HG03457 (cell line): ENCODE measurements at regions not wholly inside any gene's neighbourhood (a gene's known extent, or its start where the extent isn't known, plus 50 kb on each side); places are given as distances from the start of the nearest gene placed in this dataset.
"Not testable (repeated sequence)": the region's sequence is repeated elsewhere in the genome, so short reads cannot be mapped to it uniquely, and the experiment has no call there.

Source experiments
- ATAC-seq: cut with Tn5 transposase; IDR thresholded peaks from one replicate; pipeline ENCODE4 v1.9.1; 2021; ENCODE audit warnings: moderate number of reproducible peaks; ENCODE audit not compliant: unreplicated experiment

GRCh38 chr2:87657915-87658314 lies 90.0 kb upstream of the PLGLB2 start:
- ATAC-seq = not testable (repeated sequence)

DNA sequence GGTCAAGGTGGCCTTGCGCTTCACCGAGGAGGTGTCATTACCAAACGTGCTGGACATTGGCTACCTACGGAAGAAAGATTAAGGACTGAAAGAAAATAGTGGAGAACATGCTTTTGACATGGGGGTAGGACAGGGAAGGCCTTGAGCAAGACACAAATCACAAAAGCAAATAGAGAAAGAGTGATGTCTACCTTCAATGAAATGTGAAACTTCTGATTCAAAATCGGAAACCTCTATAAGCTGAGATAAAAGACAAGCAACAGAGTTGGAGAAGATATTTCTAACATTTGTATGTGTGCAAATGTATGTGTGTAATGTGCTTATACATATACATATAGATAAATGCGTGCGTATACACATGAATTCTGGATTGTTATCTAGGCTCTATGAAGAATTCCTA lies 89.5 kb upstream of the PLGLB2 start:
- not testable (repeated sequence) for ATAC-seq

DNA sequence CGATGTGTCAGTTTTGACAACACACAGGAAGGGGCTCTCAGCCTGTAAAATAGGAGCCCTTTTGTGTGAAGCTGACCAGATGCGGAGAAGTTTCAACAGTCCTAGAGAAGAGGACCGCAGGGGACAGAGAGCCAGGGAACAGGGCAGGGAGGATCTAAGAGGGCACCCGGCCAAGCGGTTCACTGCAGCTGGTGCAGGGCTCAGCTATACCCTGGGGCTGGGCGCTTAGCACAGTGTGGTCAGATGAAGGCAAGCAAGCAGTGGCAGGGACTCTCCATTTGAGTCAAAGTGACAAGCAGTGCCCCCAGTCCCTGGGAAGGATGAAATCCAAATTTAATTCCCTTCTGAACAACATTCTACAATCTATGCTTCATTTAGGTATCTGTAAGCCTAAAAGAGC lies 88.9 kb upstream of the PLGLB2 start:
- not testable (repeated sequence) for ATAC-seq

GRCh38 chr2:87660164-87660563 lies 87.7 kb upstream of the PLGLB2 start:
- not testable (repeated sequence) for ATAC-seq

GRCh38 chr2:87662316-87663290 lies 85.3 kb upstream of the PLGLB2 start:
- not testable (repeated sequence) for ATAC-seq

GRCh38 chr2:87663347-87663746 lies 84.5 kb upstream of the PLGLB2 start:
- ATAC-seq = not testable (repeated sequence)

GRCh38 chr2:87667027-87667426 lies 80.9 kb upstream of the PLGLB2 start:
- ATAC-seq = not testable (repeated sequence)

DNA sequence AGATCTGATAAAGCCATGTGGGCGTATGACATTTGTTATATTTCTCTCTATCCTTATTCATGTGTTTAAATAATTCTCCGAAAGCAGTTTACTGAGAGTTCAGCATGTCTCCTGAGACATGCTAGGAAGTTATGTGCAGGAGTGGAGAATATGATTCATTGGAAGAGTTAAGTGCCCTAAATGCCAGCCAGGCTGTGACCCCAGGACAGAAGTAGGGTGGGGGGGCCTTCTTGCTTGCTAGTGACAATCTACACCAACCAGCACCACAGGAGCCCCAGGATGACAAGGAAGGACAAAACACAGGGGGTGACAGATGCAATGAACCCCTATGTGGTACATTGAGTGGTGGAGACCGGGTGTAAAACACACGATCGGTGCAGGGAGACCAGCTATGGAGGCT lies 79.5 kb upstream of the PLGLB2 start:
- ATAC-seq = not testable (repeated sequence)

- not testable (repeated sequence) for ATAC-seq
Measured at GRCh38 chr2:87669633-87670231, 78.2 kb upstream of the PLGLB2 start.

GRCh38 chr2:87672404-87672803 lies 75.5 kb upstream of the PLGLB2 start:
- ATAC-seq = not testable (repeated sequence)

DNA sequence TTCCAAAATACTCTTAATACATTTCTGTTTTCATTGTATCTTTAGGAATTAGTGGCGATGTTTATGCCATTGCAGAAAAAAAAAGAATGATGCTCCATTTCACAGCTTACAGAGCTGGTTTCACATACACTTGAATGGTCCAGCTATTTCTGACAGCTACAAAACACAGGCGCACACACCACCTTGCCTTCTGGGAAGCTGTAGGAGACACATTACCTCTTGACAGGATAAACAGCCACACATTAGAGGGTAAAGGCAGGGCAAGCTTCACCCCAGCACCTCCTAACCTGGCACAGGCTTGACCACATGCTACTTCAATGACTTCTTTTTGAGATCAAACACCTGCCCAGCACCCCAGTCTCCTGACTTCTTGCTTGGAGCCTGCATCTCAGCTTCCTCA lies 73.2 kb upstream of the PLGLB2 start:
- ATAC-seq = not testable (repeated sequence)

GRCh38 chr2:87675487-87675886 lies 72.4 kb upstream of the PLGLB2 start:
- not testable (repeated sequence) for ATAC-seq

GRCh38 chr2:87677421-87677923 lies 70.4 kb upstream of the PLGLB2 start:
- not testable (repeated sequence) for ATAC-seq

DNA sequence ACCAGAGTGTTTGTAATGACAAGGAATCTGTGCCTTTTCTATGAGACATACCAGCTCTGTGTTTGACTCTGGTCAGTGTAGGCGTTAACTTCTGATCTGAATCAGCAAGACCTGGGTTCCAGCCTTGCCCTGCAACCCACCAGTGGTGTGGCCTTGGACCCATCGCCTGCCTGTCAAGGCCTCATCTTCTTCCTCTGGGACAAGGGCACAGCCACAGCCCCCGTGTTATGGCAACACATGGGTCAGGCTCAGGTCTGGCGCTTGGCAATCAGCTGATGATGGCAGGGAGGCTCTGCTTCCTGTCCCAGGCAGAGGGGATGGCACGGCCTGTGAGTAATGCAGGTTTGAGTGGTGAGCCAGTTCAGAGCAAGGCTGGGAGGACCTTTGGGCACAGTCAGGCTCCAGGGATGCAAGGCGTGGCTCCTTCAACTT lies 69.1 kb upstream of the PLGLB2 start:
- not testable (repeated sequence) for ATAC-seq

DNA sequence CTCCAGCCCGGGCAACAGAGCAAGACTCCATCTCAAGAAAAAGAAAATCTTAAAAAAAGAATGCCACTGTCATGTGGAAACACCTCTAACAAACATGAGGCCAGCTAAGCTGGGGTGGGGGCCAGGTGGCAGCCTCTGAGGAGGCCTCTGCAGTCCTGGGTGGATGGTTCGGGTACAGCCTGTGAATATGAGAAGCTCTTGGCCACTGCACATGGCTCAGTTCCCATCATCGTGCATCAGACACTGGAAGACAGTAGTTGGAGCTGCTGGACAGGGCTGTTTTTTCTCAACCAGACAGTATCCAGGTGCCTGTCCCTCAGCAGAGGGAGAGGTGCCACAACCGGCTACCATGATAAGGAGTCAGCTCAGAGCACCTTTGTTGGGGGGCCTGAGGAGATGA lies 67.9 kb upstream of the PLGLB2 start:
- not testable (repeated sequence) for ATAC-seq

DNA sequence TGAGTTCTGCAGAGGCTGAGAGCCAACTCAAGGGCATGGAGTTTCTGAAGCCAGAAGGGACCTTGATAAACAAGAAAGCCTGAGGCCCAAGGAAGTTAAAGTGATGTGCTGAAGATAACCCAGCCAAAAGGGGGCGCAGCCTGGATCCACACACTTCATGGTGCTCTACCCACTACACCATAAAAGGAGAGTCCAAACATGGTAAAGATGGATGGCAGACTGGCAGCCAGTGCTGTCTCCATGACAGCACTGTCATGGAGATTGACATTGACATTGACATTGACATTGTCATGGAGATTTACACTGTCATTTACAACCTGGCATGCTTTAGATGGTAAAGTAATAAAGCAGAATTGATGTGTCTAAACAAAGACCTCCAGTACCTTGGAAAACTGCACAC lies 67.2 kb upstream of the PLGLB2 start:
- not testable (repeated sequence) for ATAC-seq

- not testable (repeated sequence) for ATAC-seq
Measured at GRCh38 chr2:87683451-87683850, 64.4 kb upstream of the PLGLB2 start.

GRCh38 chr2:87683961-87684360 lies 63.9 kb upstream of the PLGLB2 start:
- ATAC-seq = not testable (repeated sequence)

DNA sequence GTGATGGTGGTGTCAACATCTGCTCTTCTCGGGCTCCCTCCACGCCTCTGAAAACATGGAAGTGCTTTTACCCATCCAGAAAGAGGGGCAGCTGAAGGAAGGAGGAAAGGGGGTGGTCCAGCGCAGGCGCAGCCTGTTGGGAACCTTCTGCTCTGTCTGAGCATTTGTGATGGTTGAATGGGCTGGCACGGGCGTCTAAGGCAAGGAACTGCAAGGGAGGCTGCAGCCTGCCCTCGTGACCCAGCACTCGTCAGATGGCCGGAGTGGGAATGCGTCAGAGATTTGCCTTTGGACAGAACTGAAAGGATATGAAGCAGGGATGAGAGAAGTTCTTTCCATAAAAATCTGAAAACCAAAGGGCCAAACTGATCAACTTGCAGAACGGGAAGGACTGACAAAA lies 62.3 kb upstream of the PLGLB2 start:
- ATAC-seq = not testable (repeated sequence)

- ATAC-seq = not testable (repeated sequence)
Measured at GRCh38 chr2:87686873-87687549, 60.9 kb upstream of the PLGLB2 start.
